Uterus (tissue), 2 donors: ENCODE measurements at regions not wholly inside any gene's neighbourhood (a gene's known extent, or its start where the extent isn't known, plus 50 kb on each side); places are given as distances from the start of the nearest gene placed in this dataset.

Experiments
- CTCF ChIP-seq, 4 experiments: fragments of 200-600 bp in 2 of 4; fragments of 450-650 bp in 2 of 4; sonication (generic) in 2 of 4; IDR thresholded peaks; one replicate each; pipeline ENCODE4 v1.5.1; 2016 to 2019; ENCODE audit warnings: antibody characterized with exemption in 4 of 4, mild to moderate bottlenecking in 2 of 4, moderate library complexity in 1 of 4
- POLR2A ChIP-seq, 2 donors: fragments of 450-650 bp; IDR thresholded peaks; one replicate each; pipeline ENCODE4 v1.6.1; 2016; ENCODE audit warnings: antibody characterized with exemption in 2 of 2, mild to moderate bottlenecking in 1 of 2, moderate library complexity in 1 of 2

- TF ChIP-seq POLR2A (IDR thresholded peaks at IDR 0.05): no peak
- TF ChIP-seq CTCF (IDR thresholded peaks at IDR 0.05): no peak
Observed at GRCh38 chr10:63780101-63780500, 258.9 kb downstream of the REEP3 start.
